Activated CD8-positive, alpha-beta T cell treated with anti-CD3 and anti-CD28 coated beads for 36 hours (primary cell): ENCODE measurements at regions not wholly inside any gene's neighbourhood (a gene's known extent, or its start where the extent isn't known, plus 50 kb on each side); places are given as distances from the start of the nearest gene placed in this dataset.

Source experiments
- ATAC-seq: fragments of 200-7000 bp; cut with Tn5 transposase; one replicate; pipeline ENCODE4 v1.10.0; 2021; ENCODE audit warnings: mild to moderate bottlenecking, moderate library complexity
- CTCF ChIA-PET: fragments of 350-600 bp; sonication (Branson Sonifier 250); formaldehyde crosslinking; loops from one replicate; lab custom pipeline; 2021; ENCODE audit warnings: antibody characterized with exemption; lab: Charles Lee
- POLR2A ChIA-PET: fragments of 350-600 bp; sonication (Branson Sonifier 250); formaldehyde crosslinking; loops from one replicate; lab custom pipeline; 2021; ENCODE audit warnings: antibody characterized with exemption; lab: Charles Lee
- DNase-seq: peaks from one replicate; pipeline ENCODE4 v3.0.0-alpha.2; 2020
- H3K27ac Mint-ChIP-seq: one replicate; pipeline ENCODE4 v1.8.0; 2021; ENCODE audit warnings: mild to moderate bottlenecking, mixed read lengths
- H3K27me3 Mint-ChIP-seq: one replicate; pipeline ENCODE4 v1.8.0; 2021; ENCODE audit warnings: mixed read lengths
- H3K36me3 Mint-ChIP-seq: one replicate; pipeline ENCODE4 v1.8.0; 2021; ENCODE audit warnings: low read depth, mixed read lengths
- H3K4me1 Mint-ChIP-seq: one replicate; pipeline ENCODE4 v1.8.0; 2021; ENCODE audit warnings: low read depth, mixed read lengths
- H3K4me3 Mint-ChIP-seq: one replicate; pipeline ENCODE4 v1.8.0; 2021; ENCODE audit warnings: mild to moderate bottlenecking, moderate library complexity, mixed read lengths
- H3K9me3 Mint-ChIP-seq: one replicate; pipeline ENCODE4 v1.8.0; 2021; ENCODE audit warnings: mixed read lengths
- CTCF ChIP-seq: fragments of 200-600 bp; IDR thresholded peaks from one replicate; pipeline ENCODE4 v1.8.0; 2022; ENCODE audit warnings: antibody characterized with exemption, mild to moderate bottlenecking
- intact Hi-C: fragments of 100-400 bp; cut with micrococcal nuclease; formaldehyde crosslinking; loops from one replicate; pipeline ENCODE4 v1.10.0; 2022

DNA sequence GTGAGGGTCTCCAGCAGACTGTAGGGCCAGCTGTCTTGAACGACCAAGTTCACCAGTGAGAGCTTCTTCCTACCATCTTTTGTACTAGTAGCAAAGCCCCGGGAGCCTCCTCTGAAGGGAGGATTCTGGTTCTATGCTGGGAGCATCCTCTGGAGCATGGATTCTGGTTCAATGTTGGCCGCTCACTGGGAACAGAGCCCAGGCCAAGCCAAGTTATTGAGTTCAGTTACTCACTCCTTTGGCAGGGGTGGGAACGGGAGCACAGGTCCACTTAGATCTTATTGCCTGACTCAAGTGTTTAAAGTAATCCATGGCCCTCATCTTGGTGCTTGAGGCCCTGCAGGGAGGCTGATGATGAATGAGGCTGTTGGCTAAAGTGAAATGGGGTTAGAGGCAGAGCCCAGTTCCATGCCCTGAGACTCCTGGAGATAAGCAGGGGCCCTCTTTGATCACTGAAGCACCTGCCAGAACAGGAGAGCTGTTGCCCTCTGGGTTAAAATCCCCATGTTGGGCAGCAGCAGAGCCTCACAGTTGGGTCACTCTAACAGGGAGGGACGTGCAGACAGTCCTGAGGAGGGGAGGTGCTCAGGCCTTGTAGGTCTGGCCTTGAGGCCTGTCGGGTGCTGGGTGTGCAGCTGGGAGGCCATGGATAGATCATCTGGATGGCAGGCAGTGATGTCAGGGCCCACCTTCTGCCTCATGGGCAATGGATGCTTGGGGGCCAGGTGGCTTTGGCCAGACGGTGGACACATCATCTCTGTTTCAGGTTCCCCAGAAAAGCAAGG is 98.3 kb upstream of the SYNDIG1 start:
- ChIA-PET POLR2A (interaction anchor here (0.9 kb wide), 1 partner anchor 19 kb away, joined by 3 read pairs; no protein-coding TSS in a partner anchor), CTCF (no interaction called here)
- no peak overlapping the region for H3K27ac Mint-ChIP-seq
- no peaks in the 10 kb centered on the region for H3K4me1 Mint-ChIP-seq
- no peak overlapping the region for H3K4me3 Mint-ChIP-seq
- DNase-seq = no peak
- ATAC-seq = no peak
- TF ChIP-seq CTCF = no peak
- intact Hi-C loops = no loop called here
- H3K9me3 Mint-ChIP-seq = no peaks in the 10 kb centered on the region
- H3K36me3 Mint-ChIP-seq = no peaks in the 10 kb centered on the region
- no peaks in the 10 kb centered on the region for H3K27me3 Mint-ChIP-seq

GRCh38 chr20:24370249-24370648 is 99.2 kb upstream of the SYNDIG1 start:
- no peak overlapping the region for H3K27ac Mint-ChIP-seq
- intact Hi-C loops = no loop called here
- ChIA-PET POLR2A (interaction anchor here (0.9 kb wide), 1 partner anchor 18 kb away, joined by 3 read pairs; no protein-coding TSS in a partner anchor), CTCF (interaction anchor here (1.4 kb wide), 1 partner anchor 10 kb away, joined by 4 read pairs; no protein-coding TSS in a partner anchor)
- DNase-seq = no peak
- ATAC-seq = no peak
- H3K4me1 Mint-ChIP-seq = no peaks in the 10 kb centered on the region
- TF ChIP-seq CTCF = no peak
- H3K9me3 Mint-ChIP-seq = no peaks in the 10 kb centered on the region
- no peaks in the 10 kb centered on the region for H3K36me3 Mint-ChIP-seq
- H3K27me3 Mint-ChIP-seq = no peaks in the 10 kb centered on the region
- no peak overlapping the region for H3K4me3 Mint-ChIP-seq

DNA sequence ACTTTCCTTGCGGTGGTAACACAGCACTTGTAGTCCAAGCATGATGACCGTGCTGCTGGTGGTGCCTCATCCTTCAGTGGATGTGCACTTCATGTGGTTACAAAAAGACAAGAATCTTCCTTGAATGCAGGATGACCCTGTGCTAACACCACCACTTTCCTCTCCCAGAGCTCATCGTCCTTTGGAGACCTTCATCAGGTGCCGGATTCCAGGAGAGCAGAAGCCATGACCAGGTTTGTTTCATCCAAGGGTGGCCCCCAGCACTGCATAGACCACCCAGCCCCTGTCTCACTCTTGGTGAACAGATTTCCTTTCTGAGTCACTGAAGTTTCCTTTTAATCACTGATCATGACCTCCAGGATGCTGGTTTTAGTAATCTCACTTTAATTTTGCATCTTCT is 101.2 kb upstream of the SYNDIG1 start:
- no peaks in the 10 kb centered on the region for H3K27me3 Mint-ChIP-seq
- H3K4me3 Mint-ChIP-seq = no peak overlapping the region
- H3K27ac Mint-ChIP-seq = no peak overlapping the region
- intact Hi-C loops = loop anchor here (10.0 kb wide), 1 partner anchor 57 kb away; no protein-coding TSS in a partner anchor
- no peaks in the 10 kb centered on the region for H3K36me3 Mint-ChIP-seq
- ATAC-seq = no peak
- no peaks in the 10 kb centered on the region for H3K4me1 Mint-ChIP-seq
- H3K9me3 Mint-ChIP-seq = peaks cover 1% of the 10 kb centered on the region
- no peak for TF ChIP-seq CTCF
- DNase-seq = no peak
- ChIA-PET CTCF (no interaction called here), POLR2A (no interaction called here)

DNA sequence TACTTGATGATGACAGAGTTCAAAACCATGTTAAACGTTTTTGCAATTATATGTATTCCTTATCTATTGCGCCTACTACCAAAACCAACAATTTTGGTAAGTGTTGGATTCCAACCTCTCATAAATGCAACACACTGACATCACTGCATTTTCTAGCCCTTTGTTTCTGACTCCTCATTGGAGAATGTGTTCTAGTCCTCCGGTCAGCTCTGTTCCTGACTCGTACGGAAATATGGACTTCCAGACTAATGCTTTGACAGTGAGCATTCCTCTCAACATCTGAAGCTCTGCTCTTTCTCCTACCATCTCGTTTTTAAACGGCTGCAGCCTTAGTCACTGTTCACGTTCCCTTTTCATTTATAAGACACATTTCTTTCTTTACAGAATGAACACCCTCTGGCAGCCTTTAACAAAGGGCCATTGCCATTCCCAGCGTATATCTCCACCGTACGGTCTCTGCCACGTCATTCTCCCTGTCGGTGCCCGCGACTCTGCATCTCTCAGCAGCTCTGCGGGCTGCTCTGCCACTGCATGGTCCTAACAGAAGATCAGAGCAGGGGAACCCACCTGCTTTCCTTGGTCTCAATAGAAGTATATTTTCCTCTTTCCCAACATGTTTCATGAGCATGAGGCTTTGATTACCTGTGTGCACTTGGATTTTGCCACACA is 103.0 kb upstream of the SYNDIG1 start:
- Mint-ChIP-seq H3K4me3 (no peak overlapping the region), H3K9me3 (peaks cover 11% of the 10 kb centered on the region), H3K27ac (no peak overlapping the region), H3K4me1 (no peaks in the 10 kb centered on the region), H3K36me3 (peaks cover 2% of the 10 kb centered on the region), H3K27me3 (no peaks in the 10 kb centered on the region)
- DNase-seq (no peak), ATAC-seq (no peak)
- CTCF ChIA-PET = interaction anchor here (0.8 kb wide), 1 partner anchor 20 kb away, joined by 3 read pairs; no protein-coding TSS in a partner anchor
- POLR2A ChIA-PET = no interaction called here
- intact Hi-C loops = loop anchor here (10.0 kb wide), 1 partner anchor 58 kb away; no protein-coding TSS in a partner anchor
- no peak for TF ChIP-seq CTCF

DNA sequence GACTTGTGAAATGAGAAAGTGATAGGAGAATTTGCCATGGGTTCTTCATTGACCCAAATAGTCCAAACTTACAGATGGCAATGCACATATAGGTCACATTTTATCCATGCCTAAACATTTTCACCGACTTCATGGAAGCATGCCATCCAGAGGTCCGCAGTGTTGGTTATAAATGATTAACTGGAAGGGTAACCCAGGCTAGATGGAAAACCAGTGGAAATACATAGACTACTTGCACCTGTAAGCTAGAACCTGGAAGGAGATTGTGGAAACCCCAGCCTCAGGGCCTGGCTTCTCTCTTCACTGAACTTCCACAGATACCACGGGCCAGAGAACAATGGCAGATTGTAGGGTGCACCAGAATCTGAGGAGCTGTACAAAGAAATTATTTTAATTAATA is 103.8 kb upstream of the SYNDIG1 start:
- ChIA-PET POLR2A (no interaction called here), CTCF (no interaction called here)
- Mint-ChIP-seq H3K9me3 (peaks cover 11% of the 10 kb centered on the region), H3K27me3 (no peaks in the 10 kb centered on the region), H3K27ac (no peak overlapping the region), H3K36me3 (peaks cover 2% of the 10 kb centered on the region), H3K4me3 (no peak overlapping the region), H3K4me1 (no peaks in the 10 kb centered on the region)
- TF ChIP-seq CTCF = no peak
- no peak for ATAC-seq
- DNase-seq = no peak
- intact Hi-C loops = loop anchor here (10.0 kb wide), 1 partner anchor 59 kb away; no protein-coding TSS in a partner anchor
